ENCODE measurements at regions not wholly inside any gene's neighbourhood (a gene's known extent, or its start where the extent isn't known, plus 50 kb on each side); places are given as distances from the start of the nearest gene placed in this dataset.

- TF ChIP-seq RCOR1 (conservative IDR thresholded peaks at IDR 0.05; ENCODE audit: low read depth, low read length) (no peak), EZH2 (IDR thresholded peaks at IDR 0.05; ENCODE audit: borderline replicate concordance, control insufficient read depth, low read depth, low read length) (no peak), CTCF (IDR thresholded peaks at IDR 0.05 in 2 of 3, conservative IDR thresholded peaks at IDR 0.05 in 1 of 3; ENCODE audit: control insufficient read depth in 2 of 3, extremely low read depth in 1 of 3, insufficient read depth in 1 of 3, low read depth in 3 of 3, low read length in 3 of 3) (no peak), POLR2A (IDR thresholded peaks at IDR 0.05; ENCODE audit: low read depth, low read length) (no peak), CBFB (IDR thresholded peaks at IDR 0.05; ENCODE audit: low read depth) (no peak), USF1 (IDR thresholded peaks at IDR 0.05; ENCODE audit: borderline replicate concordance, extremely low read length, insufficient read depth, low read depth, low read length) (no peak), SREBF2 (IDR thresholded peaks at IDR 0.05; ENCODE audit: low read length) (no peak), ZNF274 (IDR thresholded peaks at IDR 0.05; ENCODE audit: insufficient read depth, insufficient read length) (no peak), BCL3 (IDR thresholded peaks at IDR 0.05; ENCODE audit: borderline replicate concordance, insufficient read depth, low read depth, low read length, poor library complexity, severe bottlenecking) (no peak), POLR2AphosphoS2 (IDR thresholded peaks at IDR 0.05; ENCODE audit: low read depth, low read length) (no peak), ZNF217 (IDR thresholded peaks at IDR 0.05) (no peak), POLR2AphosphoS5 (IDR thresholded peaks at IDR 0.05; ENCODE audit: low read length) (no peak), TCF7 (IDR thresholded peaks at IDR 0.05; ENCODE audit: borderline replicate concordance) (no peak)
Measured at GRCh38 chr2:52695731-52696130, 1071.9 kb upstream of the CHAC2 start.
